HEK293 (cell line): ENCODE measurements at regions not wholly inside any gene's neighbourhood (a gene's known extent, or its start where the extent isn't known, plus 50 kb on each side); places are given as distances from the start of the nearest gene placed in this dataset.

ENCODE experiments used
- CTCF ChIA-PET: fragments of 350-600 bp; formaldehyde crosslinking; extraction: SDS; loops from one replicate; lab custom pipeline; 2021; ENCODE audit warnings: antibody characterized with exemption; lab: Yijun Ruan, JAX
- POLR2A ChIA-PET: fragments of 300-600 bp; formaldehyde crosslinking; extraction: SDS; loops from one replicate; lab custom pipeline; 2020; ENCODE audit warnings: antibody characterized with exemption, inconsistent platforms; lab: Yijun Ruan, JAX
- H3K27ac ChIP-seq: fragments of 200-500 bp; sonication (Bioruptor generic); 2 replicates; pipeline ENCODE4 v1.5.1; 2014; ENCODE audit warnings: low read depth, low read length, control low read depth, inconsistent platforms; ENCODE audit errors: extremely low read depth
- H3K36me3 ChIP-seq, 2 experiments: fragments of 200-500 bp in 1 of 2; sonication (Bioruptor generic) in 1 of 2; 1 replicate in 1 of 2; 2 replicates in 1 of 2; pipeline ENCODE4 v1.5.1; 2014 to 2017; ENCODE audit warnings: inconsistent platforms in 2 of 2, low read length in 2 of 2; ENCODE audit not compliant: control insufficient read depth in 2 of 2, insufficient read depth in 1 of 2
- H3K4me1 ChIP-seq: fragments of 200-500 bp; sonication (Bioruptor generic); 2 replicates; pipeline ENCODE4 v1.5.1; 2014; ENCODE audit warnings: mild to moderate bottlenecking, low read length, inconsistent platforms; ENCODE audit not compliant: control insufficient read depth, insufficient read depth
- H3K4me3 ChIP-seq: 2 replicates; pipeline ENCODE4 v1.5.1; 2011; ENCODE audit warnings: low read depth, mild to moderate bottlenecking, control low read depth, low read length, moderate library complexity
- H3K9me3 ChIP-seq: fragments of 200-500 bp; sonication (Bioruptor generic); 2 replicates; pipeline ENCODE4 v1.5.1; 2014; ENCODE audit warnings: low read depth, low read length, inconsistent platforms; ENCODE audit not compliant: control insufficient read depth, insufficient read depth
- BCL11A ChIP-seq: fragments of 450-650 bp; formaldehyde crosslinking; IDR thresholded peaks from 2 replicates; pipeline ENCODE4 v1.5.1; 2016; ENCODE audit warnings: low read depth, missing biosample characterization, missing genetic modification characterization
- PRDM1 ChIP-seq: fragments of 450-650 bp; formaldehyde crosslinking; IDR thresholded peaks from 2 replicates; pipeline ENCODE4; 2016; ENCODE audit warnings: missing biosample characterization, missing genetic modification characterization
- PRDM2 ChIP-seq: fragments of 450-650 bp; formaldehyde crosslinking; IDR thresholded peaks from 2 replicates; pipeline ENCODE4 v1.5.1; 2016; ENCODE audit warnings: missing biosample characterization, missing genetic modification characterization, borderline replicate concordance
- RBAK ChIP-seq: fragments of 450-650 bp; formaldehyde crosslinking; IDR thresholded peaks from 2 replicates; pipeline ENCODE4 v1.5.1; 2016; ENCODE audit warnings: missing biosample characterization, missing genetic modification characterization
- SP2 ChIP-seq: fragments of 450-650 bp; formaldehyde crosslinking; IDR thresholded peaks from 2 replicates; pipeline ENCODE4 v1.5.1; 2016; ENCODE audit warnings: missing biosample characterization, missing genetic modification characterization
- SP3 ChIP-seq: fragments of 450-650 bp; formaldehyde crosslinking; IDR thresholded peaks from 2 replicates; pipeline ENCODE4 v1.5.1; 2016; ENCODE audit warnings: missing biosample characterization, missing genetic modification characterization
- ZFP41 ChIP-seq: fragments of 450-650 bp; formaldehyde crosslinking; IDR thresholded peaks from 2 replicates; pipeline ENCODE4 v1.5.1; 2016; ENCODE audit warnings: missing biosample characterization, missing genetic modification characterization, borderline replicate concordance
- ZNF132 ChIP-seq: fragments of 450-650 bp; formaldehyde crosslinking; IDR thresholded peaks from 2 replicates; pipeline ENCODE4 v1.5.1; 2017; ENCODE audit warnings: missing biosample characterization, missing genetic modification characterization, borderline replicate concordance
- ZNF138 ChIP-seq: fragments of 450-650 bp; formaldehyde crosslinking; IDR thresholded peaks from 2 replicates; pipeline ENCODE4 v1.5.1; 2016; ENCODE audit warnings: missing biosample characterization, missing genetic modification characterization, borderline replicate concordance
- ZNF155 ChIP-seq: fragments of 450-650 bp; formaldehyde crosslinking; IDR thresholded peaks from 2 replicates; pipeline ENCODE4 v1.5.1; 2016; ENCODE audit warnings: missing biosample characterization, missing genetic modification characterization
- ZNF23 ChIP-seq: fragments of 450-650 bp; formaldehyde crosslinking; IDR thresholded peaks from 2 replicates; pipeline ENCODE4 v1.5.1; 2016; ENCODE audit warnings: missing biosample characterization, missing genetic modification characterization, borderline replicate concordance
- ZNF302 ChIP-seq: fragments of 450-650 bp; formaldehyde crosslinking; IDR thresholded peaks from 2 replicates; pipeline ENCODE4 v1.5.1; 2016; ENCODE audit warnings: missing biosample characterization, missing genetic modification characterization, low read depth
- ZNF324 ChIP-seq: fragments of 450-650 bp; formaldehyde crosslinking; IDR thresholded peaks from 2 replicates; pipeline ENCODE4 v1.5.1; 2016; ENCODE audit warnings: missing biosample characterization, missing genetic modification characterization
- ZNF350 ChIP-seq: fragments of 450-650 bp; formaldehyde crosslinking; IDR thresholded peaks from 2 replicates; pipeline ENCODE4 v1.5.0; 2017; ENCODE audit warnings: missing biosample characterization, mild to moderate bottlenecking, missing genetic modification characterization
- ZNF394 ChIP-seq: fragments of 450-650 bp; formaldehyde crosslinking; IDR thresholded peaks from 2 replicates; pipeline ENCODE4 v1.5.1; 2016; ENCODE audit warnings: missing biosample characterization, missing genetic modification characterization, mild to moderate bottlenecking, moderate library complexity, borderline replicate concordance
- ZNF404 ChIP-seq: fragments of 450-650 bp; formaldehyde crosslinking; IDR thresholded peaks from 2 replicates; pipeline ENCODE4 v1.5.1; 2017; ENCODE audit warnings: missing biosample characterization, missing genetic modification characterization
- ZNF426 ChIP-seq: fragments of 450-650 bp; formaldehyde crosslinking; IDR thresholded peaks from 2 replicates; pipeline ENCODE4 v1.5.1; 2017; ENCODE audit warnings: missing biosample characterization, missing genetic modification characterization, mild to moderate bottlenecking, inconsistent platforms, moderate library complexity
- ZNF529 ChIP-seq: fragments of 450-650 bp; formaldehyde crosslinking; IDR thresholded peaks from 2 replicates; pipeline ENCODE4 v1.5.1; 2017; ENCODE audit warnings: missing genetic modification characterization, missing biosample characterization; ENCODE audit not compliant: insufficient replicate concordance
- ZNF558 ChIP-seq: fragments of 450-650 bp; formaldehyde crosslinking; IDR thresholded peaks from 2 replicates; pipeline ENCODE4 v1.5.1; 2016; ENCODE audit warnings: missing biosample characterization, missing genetic modification characterization
- ZNF585B ChIP-seq: fragments of 450-650 bp; formaldehyde crosslinking; IDR thresholded peaks from 2 replicates; pipeline ENCODE4 v1.5.1; 2016; ENCODE audit warnings: missing biosample characterization, missing genetic modification characterization
- ZNF658 ChIP-seq: fragments of 450-650 bp; formaldehyde crosslinking; IDR thresholded peaks from 2 replicates; pipeline ENCODE4; 2016; ENCODE audit warnings: missing biosample characterization, missing genetic modification characterization
- ZNF777 ChIP-seq: fragments of 450-650 bp; formaldehyde crosslinking; IDR thresholded peaks from 2 replicates; pipeline ENCODE4 v1.5.1; 2017; ENCODE audit warnings: missing biosample characterization, missing genetic modification characterization, borderline replicate concordance
- ZNF785 ChIP-seq: fragments of 450-650 bp; formaldehyde crosslinking; IDR thresholded peaks from 2 replicates; pipeline ENCODE4 v1.5.1; 2016; ENCODE audit warnings: missing biosample characterization, missing genetic modification characterization
- ZNF837 ChIP-seq: fragments of 450-650 bp; formaldehyde crosslinking; IDR thresholded peaks from 2 replicates; pipeline ENCODE4 v1.5.1; 2016; ENCODE audit warnings: missing biosample characterization, missing genetic modification characterization
- ZNF843 ChIP-seq: fragments of 450-650 bp; formaldehyde crosslinking; IDR thresholded peaks from 2 replicates; pipeline ENCODE4 v1.5.1; 2016; ENCODE audit warnings: missing biosample characterization, missing genetic modification characterization
- TF ChIP-seq, protein P1 (sequence below): fragments of 450-650 bp; formaldehyde crosslinking; optimal IDR thresholded peaks from 2 replicates; pipeline ENCODE3; 2016; ENCODE audit warnings: missing biosample characterization, mild to moderate bottlenecking, missing genetic modification characterization
- TF ChIP-seq, protein P2 (sequence below): fragments of 450-650 bp; formaldehyde crosslinking; IDR thresholded peaks from 2 replicates; pipeline ENCODE4 v1.5.1; 2016; ENCODE audit warnings: missing biosample characterization, missing genetic modification characterization

DNA sequence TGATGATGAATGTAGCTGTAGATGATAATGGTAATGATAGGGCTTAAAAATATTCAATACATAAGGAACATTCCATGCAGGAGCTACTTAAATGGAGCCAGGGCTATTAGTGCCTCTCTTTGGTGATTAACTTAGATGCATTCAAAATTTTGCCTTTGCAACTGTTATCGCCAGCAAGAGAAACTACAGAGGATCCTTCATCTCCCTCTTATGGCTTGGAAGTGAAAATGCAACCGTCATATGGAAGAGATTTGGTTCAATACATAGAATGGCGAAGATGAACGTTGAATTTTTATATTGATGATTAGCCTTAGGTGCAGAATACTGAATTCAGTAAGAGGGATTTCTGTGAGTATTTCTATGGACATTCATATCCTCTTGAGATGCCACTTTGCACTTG lies 134.5 kb upstream of the NLGN4X start:
- ChIA-PET POLR2A (no interaction called here), CTCF (no interaction called here)
- no peak overlapping the region for H3K27ac ChIP-seq
- no peaks in the 10 kb centered on the region for H3K36me3 ChIP-seq
- no peak for TF ChIP-seq ZNF132 (tag by site-specific recombination)
- TF ChIP-seq, protein P1, sequence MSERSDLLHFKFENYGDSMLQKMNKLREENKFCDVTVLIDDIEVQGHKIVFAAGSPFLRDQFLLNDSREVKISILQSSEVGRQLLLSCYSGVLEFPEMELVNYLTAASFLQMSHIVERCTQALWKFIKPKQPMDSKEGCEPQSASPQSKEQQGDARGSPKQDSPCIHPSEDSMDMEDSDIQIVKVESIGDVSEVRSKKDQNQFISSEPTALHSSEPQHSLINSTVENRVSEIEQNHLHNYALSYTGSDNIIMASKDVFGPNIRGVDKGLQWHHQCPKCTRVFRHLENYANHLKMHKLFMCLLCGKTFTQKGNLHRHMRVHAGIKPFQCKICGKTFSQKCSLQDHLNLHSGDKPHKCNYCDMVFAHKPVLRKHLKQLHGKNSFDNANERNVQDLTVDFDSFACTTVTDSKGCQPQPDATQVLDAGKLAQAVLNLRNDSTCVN: no peak
- TF ChIP-seq ZNF785 (tag by site-specific recombination): no peak
- no peak for TF ChIP-seq SP3 (tag by site-specific recombination)
- no peak for TF ChIP-seq ZNF23 (tag by site-specific recombination)
- TF ChIP-seq ZNF350 (tag by site-specific recombination): no peak
- TF ChIP-seq BCL11A (tag by site-specific recombination): no peak
- no peak for TF ChIP-seq ZNF843 (tag by site-specific recombination)
- TF ChIP-seq ZNF404 (tag by site-specific recombination): no peak
- TF ChIP-seq RBAK (tag by site-specific recombination): no peak
- TF ChIP-seq ZNF302 (tag by site-specific recombination): no peak
- TF ChIP-seq, all 188 proteins: peak for 0
- H3K4me1 ChIP-seq: no peaks in the 10 kb centered on the region
- no peaks in the 10 kb centered on the region for H3K9me3 ChIP-seq
- H3K4me3 ChIP-seq: no peak overlapping the region

GRCh38 chrX:6325437-6325836 lies 96.8 kb upstream of the NLGN4X start:
- H3K4me1 ChIP-seq: no peaks in the 10 kb centered on the region
- H3K4me3 ChIP-seq: no peak overlapping the region
- CTCF ChIA-PET: no interaction called here
- no peaks in the 10 kb centered on the region for H3K9me3 ChIP-seq
- no peaks in the 10 kb centered on the region for H3K36me3 ChIP-seq
- no peak overlapping the region for H3K27ac ChIP-seq
- POLR2A ChIA-PET: no interaction called here
- no peak for TF ChIP-seq ZNF23 (tag by site-specific recombination)
- TF ChIP-seq ZNF777 (tag by site-specific recombination): no peak
- TF ChIP-seq ZNF155 (tag by site-specific recombination): no peak
- TF ChIP-seq ZFP41 (tag by site-specific recombination): no peak
- TF ChIP-seq ZNF837 (tag by site-specific recombination): no peak
- TF ChIP-seq ZNF529 (tag by site-specific recombination): no peak
- TF ChIP-seq ZNF585B (tag by site-specific recombination): no peak
- TF ChIP-seq ZNF658 (tag by site-specific recombination): no peak
- no peak for TF ChIP-seq ZNF138 (tag by site-specific recombination)
- no peak for TF ChIP-seq ZNF558
- no peak for TF ChIP-seq ZNF324
- TF ChIP-seq, protein P2, sequence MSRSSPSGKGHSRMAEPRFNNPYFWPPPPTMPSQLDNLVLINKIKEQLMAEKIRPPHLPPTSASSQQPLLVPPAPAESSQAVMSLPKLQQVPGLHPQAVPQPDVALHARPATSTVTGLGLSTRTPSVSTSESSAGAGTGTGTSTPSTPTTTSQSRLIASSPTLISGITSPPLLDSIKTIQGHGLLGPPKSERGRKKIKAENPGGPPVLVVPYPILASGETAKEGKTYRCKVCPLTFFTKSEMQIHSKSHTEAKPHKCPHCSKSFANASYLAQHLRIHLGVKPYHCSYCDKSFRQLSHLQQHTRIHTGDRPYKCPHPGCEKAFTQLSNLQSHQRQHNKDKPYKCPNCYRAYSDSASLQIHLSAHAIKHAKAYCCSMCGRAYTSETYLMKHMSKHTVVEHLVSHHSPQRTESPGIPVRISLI (tag by site-specific recombination): no peak
- no peak for TF ChIP-seq ZNF394 (tag by site-specific recombination)
- TF ChIP-seq PRDM1: no peak
- no peak for TF ChIP-seq SP2
- TF ChIP-seq ZNF426: no peak
- no peak for TF ChIP-seq PRDM2 (tag by site-specific recombination)
